H1 (cell line): ENCODE measurements at regions not wholly inside any gene's neighbourhood (a gene's known extent, or its start where the extent isn't known, plus 50 kb on each side); places are given as distances from the start of the nearest gene placed in this dataset.
A peak's percentile ranks its signal among the peaks of the same experiment; 100 is the strongest.

Source experiments
- CTCF ChIA-PET: fragments of 300-600 bp; sonication (Branson Sonifier 250); formaldehyde crosslinking; loops from one replicate; lab custom pipeline; 2021; ENCODE audit not compliant: partially characterized antibody; lab: Charles Lee
- POLR2A ChIA-PET: fragments of 300-600 bp; sonication (Branson Sonifier 250); formaldehyde crosslinking; loops from one replicate; lab custom pipeline; 2021; ENCODE audit warnings: inconsistent platforms; ENCODE audit not compliant: partially characterized antibody; lab: Charles Lee
- DNase-seq, 2 experiments: peaks; one replicate each; pipeline versions ENCODE4 v3.0.0 to v3.0.0-alpha.2; 2010 to 2022; ENCODE audit warnings: low spot score in 2 of 2, low read depth in 1 of 2, mixed read lengths in 1 of 2
- FAIRE-seq: peaks from 2 replicates; lab custom pipeline; 2011; peaks lifted over from hg19 to GRCh38; lab: Jason Lieb, UNC
- H2AFZ ChIP-seq: 2 replicates; pipeline ENCODE4 v1.8.1; 2012; ENCODE audit warnings: low read length, inconsistent platforms
- H2AK5ac ChIP-seq: 2 replicates; pipeline ENCODE4 v1.6.1; 2013; ENCODE audit warnings: low read depth, low read length
- H2BK120ac ChIP-seq: replicated peaks from 2 replicates; pipeline ENCODE3; 2013; ENCODE audit warnings: low read depth, low read length, inconsistent platforms
- H2BK12ac ChIP-seq: 2 replicates; pipeline ENCODE4 v1.6.1; 2013; ENCODE audit warnings: low read depth, low read length
- H2BK15ac ChIP-seq: 2 replicates; pipeline ENCODE4 v1.6.1; 2013; ENCODE audit warnings: low read length
- H2BK20ac ChIP-seq: 2 replicates; pipeline ENCODE4 v1.6.1; 2013; ENCODE audit warnings: low read length
- H2BK5ac ChIP-seq: 2 replicates; pipeline ENCODE4 v1.6.1; 2013; ENCODE audit warnings: low read depth, low read length
- H3K14ac ChIP-seq: 2 replicates; pipeline ENCODE4 v1.6.1; 2013; ENCODE audit warnings: inconsistent platforms; ENCODE audit not compliant: insufficient read length
- H3K18ac ChIP-seq: 2 replicates; pipeline ENCODE4 v1.6.1; 2013; ENCODE audit warnings: low read length; ENCODE audit errors: extremely low read depth
- H3K23ac ChIP-seq: 2 replicates; pipeline ENCODE4 v1.6.1; 2013; ENCODE audit warnings: inconsistent platforms; ENCODE audit not compliant: insufficient read length
- H3K23me2 ChIP-seq: 2 replicates; pipeline ENCODE4 v1.6.1; 2013; ENCODE audit warnings: low read depth, low read length
- H3K27ac ChIP-seq: 2 replicates; pipeline ENCODE4 v1.6.1; 2011; ENCODE audit warnings: low read depth, low read length, inconsistent platforms
- H3K27me3 ChIP-seq, 4 experiments: replicated peaks in 1 of 4; 1 replicate in 1 of 4; 2 replicates in 3 of 4; pipeline versions ENCODE4 v1.6.1 to v1.8.1; 2011 to 2013; ENCODE audit warnings: low read length in 3 of 4, mild to moderate bottlenecking in 3 of 4, inconsistent platforms in 2 of 4, mixed read lengths in 2 of 4, moderate library complexity in 1 of 4; ENCODE audit not compliant: control insufficient read depth in 3 of 4, insufficient read depth in 3 of 4; ENCODE audit errors: extremely low read depth in 1 of 4
- H3K36me3 ChIP-seq, 4 experiments: 2 replicates each; pipeline versions ENCODE4 v1.6.1 to v1.8.1; 2011 to 2013; ENCODE audit warnings: mild to moderate bottlenecking in 4 of 4, low read length in 3 of 4, moderate library complexity in 2 of 4, control low read depth in 1 of 4, inconsistent platforms in 1 of 4; ENCODE audit not compliant: insufficient read depth in 4 of 4, control insufficient read depth in 2 of 4
- H3K4ac ChIP-seq: replicated peaks from 2 replicates; pipeline ENCODE3; 2013; ENCODE audit warnings: low read length, low read depth, mixed read lengths, inconsistent platforms; ENCODE audit not compliant: insufficient read length
- H3K4me1 ChIP-seq, 4 experiments: replicated peaks in 1 of 4; 1 replicate in 1 of 4; 2 replicates in 3 of 4; pipeline versions ENCODE4 v1.6.1 to v1.8.1; 2011 to 2013; ENCODE audit warnings: low read length in 3 of 4, inconsistent platforms in 2 of 4, mixed read lengths in 1 of 4; ENCODE audit not compliant: insufficient read depth in 4 of 4, control insufficient read depth in 3 of 4
- H3K4me2 ChIP-seq, 2 experiments: 2 replicates each; pipeline versions ENCODE4 v1.6.1 to v1.8.1; 2011 to 2013; ENCODE audit warnings: low read depth in 2 of 2, low read length in 2 of 2, control low read depth in 1 of 2, inconsistent platforms in 1 of 2, mild to moderate bottlenecking in 1 of 2; ENCODE audit not compliant: insufficient read depth in 1 of 2
- H3K4me3 ChIP-seq, 4 experiments: fragments of 200-600, 300-600 bp in 1 of 4; sonication (generic), shearing (Covaris generic), sonication (Bioruptor Twin) in 1 of 4; 2 replicates each; pipeline versions ENCODE4 v1.5.1 to v1.8.1; 2011 to 2016; ENCODE audit warnings: low read length in 4 of 4, low read depth in 3 of 4, control low read depth in 2 of 4, inconsistent platforms in 2 of 4, mild to moderate bottlenecking in 2 of 4, mixed read lengths in 1 of 4, moderate library complexity in 1 of 4; ENCODE audit not compliant: insufficient read depth in 2 of 4; ENCODE audit errors: extremely low read depth in 1 of 4
- H3K56ac ChIP-seq: replicated peaks from 2 replicates; pipeline ENCODE3; 2013; ENCODE audit warnings: low read depth, mild to moderate bottlenecking, mixed read lengths, low read length, inconsistent platforms; ENCODE audit not compliant: insufficient read length
- H3K79me1 ChIP-seq: 2 replicates; pipeline ENCODE4 v1.6.1; 2013; ENCODE audit warnings: low read depth, low read length, control low read depth
- H3K79me2 ChIP-seq, 2 experiments: 2 replicates each; pipeline versions ENCODE4 v1.6.1 to v1.8.1; 2012 to 2013; ENCODE audit warnings: low read length in 2 of 2, mild to moderate bottlenecking in 2 of 2, inconsistent platforms in 1 of 2; ENCODE audit not compliant: insufficient read depth in 2 of 2, control insufficient read depth in 1 of 2
- H3K9ac ChIP-seq, 4 experiments: replicated peaks in 1 of 4; 1 replicate in 1 of 4; 2 replicates in 3 of 4; pipeline versions ENCODE4 v1.6.1 to v1.8.1; 2011 to 2013; ENCODE audit warnings: low read depth in 3 of 4, low read length in 3 of 4, control low read depth in 2 of 4, mild to moderate bottlenecking in 2 of 4, moderate library complexity in 2 of 4, inconsistent platforms in 1 of 4; ENCODE audit errors: extremely low read depth in 1 of 4
- H3K9me3 ChIP-seq, 2 experiments: 2 replicates each; pipeline versions ENCODE4 v1.6.1 to v1.8.1; 2012 to 2013; ENCODE audit warnings: mild to moderate bottlenecking in 2 of 2, moderate library complexity in 2 of 2, control low read depth in 1 of 2, inconsistent platforms in 1 of 2, low read depth in 1 of 2, low read length in 1 of 2, mixed read lengths in 1 of 2; ENCODE audit not compliant: insufficient read depth in 2 of 2
- H4K20me1 ChIP-seq, 2 experiments: replicated peaks in 1 of 2; 2 replicates each; pipeline versions ENCODE3 to v1.8.1; 2011 to 2013; ENCODE audit warnings: inconsistent platforms in 2 of 2, low read length in 2 of 2, mild to moderate bottlenecking in 1 of 2; ENCODE audit not compliant: insufficient read depth in 2 of 2, control insufficient read depth in 1 of 2
- H4K5ac ChIP-seq: 2 replicates; pipeline ENCODE4 v1.6.1; 2013; ENCODE audit warnings: low read length, low read depth, mixed read lengths, inconsistent platforms; ENCODE audit not compliant: insufficient read length
- H4K8ac ChIP-seq: 2 replicates; pipeline ENCODE4 v1.8.0; 2013; ENCODE audit warnings: mild to moderate bottlenecking, moderate library complexity, low read length, inconsistent platforms; ENCODE audit not compliant: insufficient read depth; ENCODE audit errors: extremely low read depth
- H4K91ac ChIP-seq: replicated peaks from 2 replicates; pipeline ENCODE3; 2013; ENCODE audit warnings: low read length, mixed read lengths, inconsistent platforms; ENCODE audit not compliant: insufficient read length
- CHD7 ChIP-seq: fragments of 300-600 bp; sonication (generic); IDR thresholded peaks from 2 replicates; pipeline ENCODE4 v1.7.1; 2012; ENCODE audit warnings: low read length, moderate library complexity, mild to moderate bottlenecking, inconsistent platforms; ENCODE audit not compliant: insufficient replicate concordance
- WGBS, 2 experiments: shearing (Covaris generic) in 1 of 2; methylation state at CpG; one replicate each; pipeline versions ENCODE4 v1.1.6 to v1.1.7; 2013 to 2015; ENCODE audit warnings: low lambda C conversion rate in 2 of 2, mixed read lengths in 2 of 2, inconsistent platforms in 1 of 2, low coverage in 1 of 2, missing lambda C conversion rate in 1 of 2; ENCODE audit not compliant: insufficient replicate concordance in 2 of 2, insufficient coverage in 1 of 2, insufficient read length in 1 of 2; ENCODE audit errors: extremely low coverage in 1 of 2, missing lambda C conversion rate in 1 of 2; 5-methylcytosine and 5-hydroxymethylcytosine counted together

GRCh38 chr10:2037246-2037645 lies 299.9 kb upstream of the ADARB2 start:
- WGBS, 2 experiments, result 91 to 100% methylated on average over 1 of the region's 1 CpG
- CTCF ChIA-PET, result no interaction called here
- POLR2A ChIA-PET, result no interaction called here
- no peak for TF ChIP-seq CHD7

More at GRCh38 chr10:2037246-2037645, 299.9 kb upstream of the ADARB2 start:
- H4K91ac ChIP-seq, result no peak overlapping the region
- no peak overlapping the region for H3K27ac ChIP-seq
- FAIRE-seq, result no peak
- DNase-seq, result no peak
- no peak overlapping the region for H2BK20ac ChIP-seq
- H3K27me3 ChIP-seq, result no peaks in the 10 kb centered on the region; a peak in 1 of 7 replicates
- peaks cover 4% of the 10 kb centered on the region; the same call in 1 of the 2 replicates for H3K23me2 ChIP-seq
- H2BK120ac ChIP-seq, result no peak overlapping the region
- no peak overlapping the region for H3K14ac ChIP-seq
- H2BK5ac ChIP-seq, result no peak overlapping the region
- H3K4me1 ChIP-seq, result no peaks in the 10 kb centered on the region
- H2AFZ ChIP-seq, result no peak overlapping the region
- H4K5ac ChIP-seq, result no peak overlapping the region
- no peak overlapping the region for H3K4me3 ChIP-seq
- H3K9ac ChIP-seq, result no peak overlapping the region
- H3K23ac ChIP-seq, result no peak overlapping the region
- no peak overlapping the region for H3K4me2 ChIP-seq
- H3K36me3 ChIP-seq, result no peaks in the 10 kb centered on the region
- H3K9me3 ChIP-seq, result no peaks in the 10 kb centered on the region
- H2AK5ac ChIP-seq, result peak overlapping the region; percentile 82; the same call in 1 of the 2 replicates
- H4K8ac ChIP-seq, result no peak overlapping the region
- H2BK15ac ChIP-seq, result no peak overlapping the region
- peaks cover 0 to 3% of the 10 kb centered on the region in 2 experiments for H4K20me1 ChIP-seq
- no peak overlapping the region for H3K18ac ChIP-seq
- no peaks in the 10 kb centered on the region for H3K79me2 ChIP-seq
- H3K79me1 ChIP-seq, result no peaks in the 10 kb centered on the region
- no peak overlapping the region for H3K4ac ChIP-seq
- no peak overlapping the region; the same call in 1 of the 2 replicates for H2BK12ac ChIP-seq
- H3K56ac ChIP-seq, result peak overlapping the region; percentile 74
